ENCODE measurements at regions not wholly inside any gene's neighbourhood (a gene's known extent, or its start where the extent isn't known, plus 50 kb on each side); places are given as distances from the start of the nearest gene placed in this dataset.

- intact Hi-C loops (cut with micrococcal nuclease) (no loop called here), in situ Hi-C loops (cut with MboI) (no loop called here)
- DNase-seq (ENCODE audit: extremely low read depth in 1 of 4, low spot score in 3 of 4) (no peak), ATAC-seq (no peak), FAIRE-seq (no peak)
- no peak overlapping the region for H3K4me2 ChIP-seq (ENCODE audit: insufficient read depth, low read length)
- no peaks in the 10 kb centered on the region for H3K4me1 ChIP-seq (replicated peaks in 1 of 2; ENCODE audit: control insufficient read depth in 2 of 2, insufficient read depth in 2 of 2, low read length in 2 of 2)
- H3K27me3 ChIP-seq (ENCODE audit: control insufficient read depth in 2 of 2, insufficient read depth in 2 of 2, low read length in 2 of 2): no peaks in the 10 kb centered on the region
- no peak overlapping the region for H3K27ac ChIP-seq (ENCODE audit: extremely low read depth, low read depth, low read length)
- no TSS peak for BruUV-seq (replicated peaks)
- H3K9me1 ChIP-seq (ENCODE audit: control insufficient read depth, insufficient read depth, low read length): no peaks in the 10 kb centered on the region
- ChIA-PET CTCF (ENCODE audit: low intra/inter-chr PET ratio) (no interaction called here), POLR2A (interaction anchor here (1.5 kb wide), 1 partner anchor 12 kb away, joined by 4 read pairs; no protein-coding TSS in a partner anchor)
- no peak overlapping the region for H2AFZ ChIP-seq (ENCODE audit: low read depth, low read length)
- WGBS (ENCODE audit: insufficient coverage, low coverage, missing lambda C conversion rate): 73% methylated on average over 2 of the region's 2 CpGs
- H4K20me1 ChIP-seq (replicated peaks; ENCODE audit: control insufficient read depth, insufficient read depth, low read length): no peaks in the 10 kb centered on the region
- no peaks in the 10 kb centered on the region for H3K36me3 ChIP-seq (ENCODE audit: control insufficient read depth, insufficient read depth, low read length)
- peaks cover 2% of the 10 kb centered on the region; the same call in 1 of the 2 replicates for H3K9me3 ChIP-seq (replicated peaks; ENCODE audit: control insufficient read depth, insufficient read depth, low read depth, low read length)
- H3K4me3 ChIP-seq: no peak overlapping the region
- H3K79me2 ChIP-seq (ENCODE audit: control insufficient read depth, insufficient read depth, low read length): no peaks in the 10 kb centered on the region
- TF ChIP-seq ADNP (tag; IDR thresholded peaks at IDR 0.05): no peak
- no peak for TF ChIP-seq TBP (optimal IDR thresholded peaks at IDR 0.05; ENCODE audit: low read depth, low read length)
- TF ChIP-seq ETV6 (IDR thresholded peaks at IDR 0.05; ENCODE audit: borderline replicate concordance in 1 of 2, low read depth in 2 of 2, low read length in 1 of 2): no peak
- TF ChIP-seq ETV6 (CRISPR knock-in tag; IDR thresholded peaks at IDR 0.05; ENCODE audit: borderline replicate concordance): no peak
- TF ChIP-seq, protein P1, sequence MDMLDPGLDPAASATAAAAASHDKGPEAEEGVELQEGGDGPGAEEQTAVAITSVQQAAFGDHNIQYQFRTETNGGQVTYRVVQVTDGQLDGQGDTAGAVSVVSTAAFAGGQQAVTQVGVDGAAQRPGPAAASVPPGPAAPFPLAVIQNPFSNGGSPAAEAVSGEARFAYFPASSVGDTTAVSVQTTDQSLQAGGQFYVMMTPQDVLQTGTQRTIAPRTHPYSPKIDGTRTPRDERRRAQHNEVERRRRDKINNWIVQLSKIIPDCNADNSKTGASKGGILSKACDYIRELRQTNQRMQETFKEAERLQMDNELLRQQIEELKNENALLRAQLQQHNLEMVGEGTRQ (CRISPR knock-in tag; IDR thresholded peaks at IDR 0.05): no peak
- TF ChIP-seq TAF15 (IDR thresholded peaks at IDR 0.05; ENCODE audit: low read depth, low read length): no peak
- TF ChIP-seq, protein P2, sequence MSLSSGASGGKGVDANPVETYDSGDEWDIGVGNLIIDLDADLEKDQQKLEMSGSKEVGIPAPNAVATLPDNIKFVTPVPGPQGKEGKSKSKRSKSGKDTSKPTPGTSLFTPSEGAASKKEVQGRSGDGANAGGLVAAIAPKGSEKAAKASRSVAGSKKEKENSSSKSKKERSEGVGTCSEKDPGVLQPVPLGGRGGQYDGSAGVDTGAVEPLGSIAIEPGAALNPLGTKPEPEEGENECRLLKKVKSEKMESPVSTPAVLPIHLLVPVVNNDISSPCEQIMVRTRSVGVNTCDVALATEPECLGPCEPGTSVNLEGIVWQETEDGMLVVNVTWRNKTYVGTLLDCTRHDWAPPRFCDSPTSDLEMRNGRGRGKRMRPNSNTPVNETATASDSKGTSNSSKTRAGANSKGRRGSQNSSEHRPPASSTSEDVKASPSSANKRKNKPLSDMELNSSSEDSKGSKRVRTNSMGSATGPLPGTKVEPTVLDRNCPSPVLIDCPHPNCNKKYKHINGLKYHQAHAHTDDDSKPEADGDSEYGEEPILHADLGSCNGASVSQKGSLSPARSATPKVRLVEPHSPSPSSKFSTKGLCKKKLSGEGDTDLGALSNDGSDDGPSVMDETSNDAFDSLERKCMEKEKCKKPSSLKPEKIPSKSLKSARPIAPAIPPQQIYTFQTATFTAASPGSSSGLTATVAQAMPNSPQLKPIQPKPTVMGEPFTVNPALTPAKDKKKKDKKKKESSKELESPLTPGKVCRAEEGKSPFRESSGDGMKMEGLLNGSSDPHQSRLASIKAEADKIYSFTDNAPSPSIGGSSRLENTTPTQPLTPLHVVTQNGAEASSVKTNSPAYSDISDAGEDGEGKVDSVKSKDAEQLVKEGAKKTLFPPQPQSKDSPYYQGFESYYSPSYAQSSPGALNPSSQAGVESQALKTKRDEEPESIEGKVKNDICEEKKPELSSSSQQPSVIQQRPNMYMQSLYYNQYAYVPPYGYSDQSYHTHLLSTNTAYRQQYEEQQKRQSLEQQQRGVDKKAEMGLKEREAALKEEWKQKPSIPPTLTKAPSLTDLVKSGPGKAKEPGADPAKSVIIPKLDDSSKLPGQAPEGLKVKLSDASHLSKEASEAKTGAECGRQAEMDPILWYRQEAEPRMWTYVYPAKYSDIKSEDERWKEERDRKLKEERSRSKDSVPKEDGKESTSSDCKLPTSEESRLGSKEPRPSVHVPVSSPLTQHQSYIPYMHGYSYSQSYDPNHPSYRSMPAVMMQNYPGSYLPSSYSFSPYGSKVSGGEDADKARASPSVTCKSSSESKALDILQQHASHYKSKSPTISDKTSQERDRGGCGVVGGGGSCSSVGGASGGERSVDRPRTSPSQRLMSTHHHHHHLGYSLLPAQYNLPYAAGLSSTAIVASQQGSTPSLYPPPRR (CRISPR knock-in tag; IDR thresholded peaks at IDR 0.05; ENCODE audit: borderline replicate concordance): no peak
- TF ChIP-seq U2AF1 (optimal IDR thresholded peaks at IDR 0.05; ENCODE audit: low read depth, low read length): no peak
- no peak for TF ChIP-seq HMGN3 (IDR thresholded peaks at IDR 0.05; ENCODE audit: borderline replicate concordance, extremely low read depth, insufficient read length, low read depth, low read length)
- no peak for TF ChIP-seq CCNT2 (IDR thresholded peaks at IDR 0.05; ENCODE audit: borderline replicate concordance, extremely low read depth, insufficient read length, low read depth, low read length)
- no peak for TF ChIP-seq DNMT1 (IDR thresholded peaks at IDR 0.05)
- H3K9ac ChIP-seq (ENCODE audit: insufficient read depth in 1 of 2, low read depth in 2 of 2, low read length in 2 of 2): no peak overlapping the region
Observed at GRCh38 chr2:215565897-215566296, 130.0 kb upstream of the FN1 start.
